ENCODE measurements at regions not wholly inside any gene's neighbourhood (a gene's known extent, or its start where the extent isn't known, plus 50 kb on each side); places are given as distances from the start of the nearest gene placed in this dataset.

DNA sequence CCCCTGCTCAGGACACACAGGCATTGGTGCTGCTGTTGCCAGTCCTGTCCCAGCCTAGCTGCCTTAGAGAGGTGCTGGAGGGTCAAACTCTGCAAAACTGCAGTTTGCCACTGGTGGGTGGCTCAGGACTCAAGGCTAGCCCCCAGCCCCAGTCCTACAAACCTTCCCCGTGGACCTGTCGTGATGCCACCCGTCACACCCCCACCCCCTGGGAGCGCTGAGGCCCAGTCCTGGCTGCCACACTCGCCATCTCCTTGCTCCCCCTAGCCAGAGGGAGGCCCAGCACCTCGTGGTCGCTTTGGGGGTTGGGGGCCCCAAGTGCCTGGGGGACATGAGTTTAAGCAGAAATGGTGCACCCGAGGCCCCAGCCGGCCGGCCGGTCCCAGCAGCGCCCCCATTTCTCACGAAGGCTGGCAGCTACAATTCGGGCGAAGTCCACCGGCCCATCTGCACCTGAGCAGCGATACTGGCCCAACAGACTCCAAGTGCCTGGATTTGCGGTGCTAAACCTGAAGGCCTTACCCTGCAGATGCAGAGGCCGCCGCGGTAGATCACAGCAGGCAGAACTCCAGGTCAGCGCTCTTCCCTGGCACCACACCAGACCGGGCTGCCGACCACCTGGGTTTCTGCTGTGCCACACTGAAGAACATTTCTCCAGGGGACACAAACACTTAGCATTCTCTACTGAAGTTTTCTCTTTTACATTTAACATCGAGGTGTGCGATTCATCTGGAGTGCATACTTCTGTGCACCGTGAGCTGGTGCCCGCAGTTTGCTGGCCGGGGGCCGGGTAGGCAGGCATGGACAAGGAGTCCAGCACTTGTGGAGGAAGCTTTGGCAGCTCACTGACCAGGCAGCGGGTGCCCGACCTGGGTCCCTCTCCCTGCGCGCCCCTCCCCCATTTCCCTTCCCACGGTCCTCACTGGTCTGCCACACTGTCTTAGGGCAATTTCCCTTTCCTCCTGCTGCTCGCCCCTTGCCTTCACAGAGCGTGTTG lies 130.0 kb downstream of the KCNJ12 start:
- TF ChIP-seq, protein P1, sequence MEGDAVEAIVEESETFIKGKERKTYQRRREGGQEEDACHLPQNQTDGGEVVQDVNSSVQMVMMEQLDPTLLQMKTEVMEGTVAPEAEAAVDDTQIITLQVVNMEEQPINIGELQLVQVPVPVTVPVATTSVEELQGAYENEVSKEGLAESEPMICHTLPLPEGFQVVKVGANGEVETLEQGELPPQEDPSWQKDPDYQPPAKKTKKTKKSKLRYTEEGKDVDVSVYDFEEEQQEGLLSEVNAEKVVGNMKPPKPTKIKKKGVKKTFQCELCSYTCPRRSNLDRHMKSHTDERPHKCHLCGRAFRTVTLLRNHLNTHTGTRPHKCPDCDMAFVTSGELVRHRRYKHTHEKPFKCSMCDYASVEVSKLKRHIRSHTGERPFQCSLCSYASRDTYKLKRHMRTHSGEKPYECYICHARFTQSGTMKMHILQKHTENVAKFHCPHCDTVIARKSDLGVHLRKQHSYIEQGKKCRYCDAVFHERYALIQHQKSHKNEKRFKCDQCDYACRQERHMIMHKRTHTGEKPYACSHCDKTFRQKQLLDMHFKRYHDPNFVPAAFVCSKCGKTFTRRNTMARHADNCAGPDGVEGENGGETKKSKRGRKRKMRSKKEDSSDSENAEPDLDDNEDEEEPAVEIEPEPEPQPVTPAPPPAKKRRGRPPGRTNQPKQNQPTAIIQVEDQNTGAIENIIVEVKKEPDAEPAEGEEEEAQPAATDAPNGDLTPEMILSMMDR (IDR thresholded peaks at IDR 0.05) = no peak
- no peak for TF ChIP-seq POLR2AphosphoS5 (IDR thresholded peaks at IDR 0.05)

Data from breast epithelium (tissue), 3 donors.